NCI-H2227 (cell line): ENCODE measurements at regions not wholly inside any gene's neighbourhood (a gene's known extent, or its start where the extent isn't known, plus 50 kb on each side); places are given as distances from the start of the nearest gene placed in this dataset.
A peak's percentile ranks its signal among the peaks of the same experiment; 100 is the strongest.

Source experiments
- DNase-seq: peaks from one replicate; lab custom pipeline; 2025; ENCODE audit not compliant: unreplicated experiment; lab: John Stamatoyannopoulos, UW

DNA sequence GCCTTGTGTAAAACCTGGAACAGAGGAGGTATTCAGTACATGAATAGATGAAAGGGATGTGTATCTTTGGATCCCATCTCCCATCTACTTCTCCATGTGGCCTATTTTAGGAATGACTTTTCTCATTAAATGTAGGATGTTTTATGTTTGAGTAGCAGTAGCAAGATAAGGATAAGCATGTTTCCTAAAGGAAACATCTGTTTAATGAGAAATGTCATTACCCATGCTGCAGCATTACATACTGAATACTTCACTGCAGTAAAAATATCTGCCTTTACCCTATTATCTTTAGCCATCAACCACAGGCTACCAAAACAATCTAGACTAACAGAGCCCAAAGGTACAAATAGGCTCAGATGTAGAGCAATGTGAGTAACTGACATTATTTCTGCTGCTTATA is 419.2 kb upstream of the CYRIA start:
- no peak for DNase-seq

- peak; percentile 30 for DNase-seq
Observed at GRCh38 chr2:17083902-17084301, 418.3 kb upstream of the CYRIA start.

DNA sequence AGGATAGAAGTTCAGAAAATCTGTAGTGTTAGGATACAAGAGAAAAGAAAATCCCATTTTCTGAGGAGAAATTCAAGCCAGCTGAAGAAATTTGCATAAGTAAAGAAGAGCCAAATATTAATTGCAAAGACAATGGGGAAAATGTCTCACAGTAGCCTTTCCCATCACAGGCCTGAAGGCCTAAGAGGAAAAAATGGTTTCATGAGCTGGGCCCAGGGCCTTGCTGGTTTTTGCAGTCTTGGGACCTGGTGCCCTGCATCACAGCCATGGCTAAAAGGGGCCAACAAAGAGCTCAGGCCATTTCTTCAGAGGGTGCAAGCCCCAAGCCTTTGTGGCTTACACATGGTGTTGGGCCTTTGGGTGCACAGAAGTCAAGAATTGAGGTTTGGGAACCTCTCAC is 413.6 kb upstream of the CYRIA start:
- DNase-seq = no peak

DNA sequence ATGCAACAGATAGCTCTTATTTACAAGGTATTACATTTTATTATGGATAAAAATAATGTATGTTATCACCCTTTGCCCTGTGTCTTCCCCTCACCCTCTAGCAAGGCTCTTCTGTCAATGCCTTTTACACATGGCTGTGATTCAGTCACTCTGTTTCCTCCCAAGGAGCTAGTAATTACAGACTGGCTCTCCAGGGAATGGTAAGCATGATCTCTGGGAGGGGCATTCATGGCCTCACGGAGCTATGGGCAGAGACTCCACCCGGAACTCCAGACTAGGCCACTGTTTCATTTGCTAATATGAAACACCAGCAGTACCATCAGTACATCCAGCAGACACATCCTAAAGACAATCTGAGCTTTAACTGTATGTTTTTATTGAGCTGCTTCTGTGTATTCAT is 410.9 kb upstream of the CYRIA start:
- peak; percentile 44 for DNase-seq

DNA sequence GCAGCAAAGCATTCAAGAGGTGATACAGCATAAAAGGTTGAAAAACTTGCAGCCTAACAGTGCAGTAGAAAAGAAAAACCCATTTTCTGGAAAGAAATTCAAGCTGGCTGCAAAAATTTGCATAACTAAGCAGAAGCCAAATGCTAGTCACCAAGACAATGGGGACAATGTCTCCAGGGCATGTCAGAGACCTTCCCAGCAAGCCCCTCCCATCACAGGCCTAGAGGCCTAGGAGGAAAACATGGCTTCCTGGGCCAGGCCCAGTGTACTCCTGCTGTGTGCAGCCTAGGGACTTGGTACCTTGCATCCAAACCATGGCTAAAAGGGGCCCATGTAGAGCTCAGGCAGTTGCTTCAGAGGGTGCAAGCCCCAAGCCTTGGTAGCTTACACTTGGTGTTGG is 405.1 kb upstream of the CYRIA start:
- DNase-seq = no peak

GRCh38 chr2:17069564-17069963 is 403.9 kb upstream of the CYRIA start:
- DNase-seq = no peak

GRCh38 chr2:17068021-17068420 is 402.4 kb upstream of the CYRIA start:
- no peak for DNase-seq

GRCh38 chr2:17065536-17065935 is 399.9 kb upstream of the CYRIA start:
- DNase-seq = no peak

DNA sequence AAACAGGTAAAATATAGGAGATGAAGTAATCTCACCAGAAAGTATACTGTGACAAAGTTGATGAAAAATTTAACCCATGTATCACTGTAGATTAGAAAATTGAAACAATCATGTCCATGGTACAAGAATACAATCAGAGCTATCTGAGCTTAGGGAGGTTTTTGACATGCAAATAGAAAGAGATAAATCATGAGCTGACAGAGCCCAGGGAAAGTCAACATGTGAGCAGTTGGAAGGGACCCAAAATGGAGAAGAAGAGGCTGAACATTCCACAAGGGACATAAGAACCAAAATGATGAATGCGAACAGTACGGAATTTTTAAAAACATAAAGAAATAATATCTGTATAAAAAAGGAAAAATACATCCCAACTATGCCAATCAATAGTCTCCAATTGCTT is 395.4 kb upstream of the CYRIA start:
- DNase-seq = no peak

- no peak for DNase-seq
Observed at GRCh38 chr2:17059458-17059857, 393.8 kb upstream of the CYRIA start.

GRCh38 chr2:17058772-17059402 is 393.3 kb upstream of the CYRIA start:
- DNase-seq = peak; percentile 28

DNA sequence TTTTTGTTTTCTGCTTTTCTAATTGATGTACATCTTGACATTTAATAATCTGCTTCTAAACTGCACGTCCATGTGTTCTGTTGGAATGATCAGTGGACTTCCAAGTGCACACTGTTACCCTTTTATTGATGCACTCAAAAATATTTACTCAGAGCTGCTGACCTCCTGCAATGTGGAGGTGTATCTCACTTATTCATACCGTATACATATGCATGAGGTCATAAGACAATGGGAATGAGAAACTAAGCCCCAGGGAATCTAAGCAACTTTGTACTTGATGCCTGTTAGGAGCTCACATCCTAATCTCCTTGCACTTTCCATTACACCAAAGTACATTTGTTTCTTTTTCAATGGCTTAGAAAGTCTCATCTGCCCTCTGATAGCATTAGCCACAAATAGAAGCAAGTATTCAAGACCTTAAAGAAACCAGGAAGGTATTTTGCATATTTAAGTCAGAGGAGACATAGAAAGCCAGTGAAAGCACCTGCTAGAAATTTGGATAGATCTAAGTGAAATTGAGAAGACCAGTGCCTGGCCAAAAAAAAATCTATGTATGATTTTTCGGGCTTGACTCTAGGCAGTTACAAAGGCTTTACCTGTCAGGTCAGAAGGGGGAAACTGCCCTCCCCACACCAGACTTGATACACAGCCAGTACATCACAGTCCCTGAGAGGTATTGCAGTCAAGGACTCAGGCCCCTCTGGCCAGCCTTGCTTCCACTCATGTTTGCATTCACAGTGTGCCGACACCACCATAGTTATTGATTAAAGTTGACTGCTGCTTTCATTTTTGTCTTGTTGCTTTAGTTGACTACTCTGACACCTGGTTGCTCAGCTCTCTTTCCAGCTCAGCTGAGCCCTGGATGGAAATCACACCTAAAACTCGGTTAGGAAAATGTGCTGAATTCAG is 391.7 kb upstream of the CYRIA start:
- DNase-seq = no peak

- DNase-seq = no peak
Observed at GRCh38 chr2:17056236-17056635, 390.6 kb upstream of the CYRIA start.

- peak; percentile 38 for DNase-seq
Observed at GRCh38 chr2:17052001-17052400, 386.4 kb upstream of the CYRIA start.

- peak; percentile 75 for DNase-seq
Observed at GRCh38 chr2:17051538-17051937, 385.9 kb upstream of the CYRIA start.

DNA sequence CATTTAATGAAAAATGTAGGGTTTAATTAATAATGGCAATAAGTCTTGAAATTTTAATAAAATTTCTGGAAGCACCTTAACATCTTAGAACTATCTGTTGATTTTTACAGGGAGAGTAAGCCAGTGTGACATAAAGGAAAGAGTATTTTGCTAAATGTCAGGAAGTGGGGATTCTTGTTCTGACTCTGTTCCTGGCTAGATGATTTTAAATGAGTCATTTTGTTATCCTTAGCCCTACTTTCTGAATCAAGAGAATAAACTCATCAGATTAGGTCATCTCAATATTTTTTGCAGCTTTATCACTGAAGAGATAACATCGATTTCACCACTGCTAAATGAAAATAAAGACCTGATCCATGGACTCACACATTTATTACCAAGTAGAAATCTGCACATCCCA is 377.5 kb upstream of the CYRIA start:
- no peak for DNase-seq

GRCh38 chr2:17036361-17036760 is 370.7 kb upstream of the CYRIA start:
- no peak for DNase-seq

GRCh38 chr2:17035010-17035409 is 369.4 kb upstream of the CYRIA start:
- DNase-seq = no peak

DNA sequence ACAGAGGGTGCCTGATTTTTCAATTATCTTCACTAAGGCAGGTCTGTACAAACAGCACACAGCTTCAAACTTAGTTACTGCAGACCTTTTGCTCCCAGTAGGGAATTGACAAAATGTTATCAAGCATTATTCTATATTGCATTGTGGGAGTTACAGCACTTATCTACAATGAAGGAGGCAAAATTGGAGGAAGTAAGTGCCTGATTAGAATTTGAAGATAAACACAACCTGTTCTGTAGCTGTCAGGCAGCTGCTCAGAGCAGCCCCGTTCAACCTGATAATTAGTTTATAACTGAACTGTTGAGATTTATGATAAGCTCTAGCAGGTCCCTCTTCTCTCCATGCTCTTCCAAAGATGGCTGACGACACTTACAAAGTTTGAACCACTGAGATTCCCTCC is 364.4 kb upstream of the CYRIA start:
- DNase-seq = peak; percentile 38

DNA sequence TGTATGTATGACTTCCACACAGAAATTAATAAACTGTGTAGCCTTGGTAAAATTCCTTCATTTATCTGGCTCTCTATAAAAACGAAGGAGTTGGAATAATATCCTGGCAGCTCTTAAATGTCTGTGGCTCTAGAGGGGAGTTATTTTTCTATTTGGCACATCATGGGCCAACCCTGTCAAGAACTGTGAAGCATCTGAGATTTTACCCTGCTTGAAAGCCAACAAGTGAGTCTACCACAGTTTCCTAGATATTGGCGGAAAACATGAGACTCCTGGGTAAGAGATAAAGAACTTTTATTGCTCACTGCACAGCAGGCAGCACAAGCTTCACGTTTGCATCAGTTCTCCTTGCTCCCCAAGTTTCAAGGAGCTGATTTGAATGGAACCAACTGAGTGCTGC is 346.7 kb upstream of the CYRIA start:
- no peak for DNase-seq

- DNase-seq = no peak
Observed at GRCh38 chr2:17010104-17010503, 344.5 kb upstream of the CYRIA start.

DNA sequence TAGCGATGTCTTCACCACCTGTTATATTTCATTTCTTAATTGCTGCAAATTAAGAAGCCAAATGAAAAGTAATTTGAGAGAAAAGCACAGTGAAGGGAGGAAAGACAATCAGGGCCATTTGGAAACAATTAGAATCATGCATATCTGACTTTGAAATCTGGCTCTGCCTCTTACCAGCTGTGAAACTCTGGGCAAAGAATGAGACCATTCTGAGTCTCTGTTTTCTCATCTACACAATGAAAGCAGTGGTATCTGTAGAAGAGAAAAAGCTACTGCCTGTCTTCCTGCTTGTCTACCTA is 334.5 kb upstream of the CYRIA start:
- no peak for DNase-seq
